Heart right ventricle (tissue), 16 donors: ENCODE measurements at regions not wholly inside any gene's neighbourhood (a gene's known extent, or its start where the extent isn't known, plus 50 kb on each side); places are given as distances from the start of the nearest gene placed in this dataset.

ENCODE experiments used
- ATAC-seq, 8 donors: fragments of 200-7000 bp; cut with Tn5 transposase; one replicate each; pipeline ENCODE4 v1.9.1; 2020; ENCODE audit warnings: mild to moderate bottlenecking in 8 of 8, moderate library complexity in 8 of 8, moderate number of reproducible peaks in 1 of 8
- DNase-seq, 2 donors: peaks; one replicate each; pipeline ENCODE4 v3.0.0-alpha.2; 2020
- H3K27ac ChIP-seq, 10 donors: fragments of 200-600 bp; sonication (generic) in 2 of 10; one replicate each; pipeline versions ENCODE4 v1.5.0 to v1.8.0; 2020 to 2022; ENCODE audit warnings: mild to moderate bottlenecking in 3 of 10
- H3K27me3 ChIP-seq, 7 donors: fragments of 200-600 bp; one replicate each; pipeline ENCODE4 v1.8.0; 2021 to 2022; ENCODE audit warnings: mild to moderate bottlenecking in 2 of 7
- H3K36me3 ChIP-seq, 9 donors: fragments of 200-600 bp; sonication (generic) in 1 of 9; one replicate each; pipeline versions ENCODE4 v1.5.0 to v1.8.0; 2020 to 2022; ENCODE audit warnings: mild to moderate bottlenecking in 2 of 9
- H3K4me1 ChIP-seq, 9 donors: fragments of 200-600 bp; sonication (generic) in 1 of 9; one replicate each; pipeline versions ENCODE4 v1.5.0 to v1.8.0; 2020 to 2022; ENCODE audit warnings: mild to moderate bottlenecking in 4 of 9
- H3K4me3 ChIP-seq, 10 donors: fragments of 200-600 bp; sonication (generic) in 2 of 10; one replicate each; pipeline versions ENCODE4 v1.5.0 to v1.8.0; 2020 to 2022; ENCODE audit warnings: mild to moderate bottlenecking in 7 of 10, moderate library complexity in 2 of 10
- H3K9me3 ChIP-seq, 11 donors: fragments of 200-600 bp in 10 of 11; sonication (generic) in 2 of 11; one replicate each; pipeline versions ENCODE4 v1.5.0 to v1.8.0; 2013 to 2022; ENCODE audit warnings: mild to moderate bottlenecking in 2 of 11, control low read depth in 1 of 11, moderate library complexity in 1 of 11
- WGBS, 2 donors: extraction: QIAGEN DNeasy Blood & Tissue Kit; methylation state at CpG; one replicate each; pipeline ENCODE4 v1.1.7; 2013; ENCODE audit warnings: inconsistent platforms in 1 of 2; 5-methylcytosine and 5-hydroxymethylcytosine counted together
- intact Hi-C, 10 donors: fragments of 100-400 bp; cut with DNase I; formaldehyde crosslinking; loops; one replicate each; pipeline versions ENCODE4 v1.11.1 to v1.14.2; 2022
- TF ChIP-seq, protein P1 (sequence below), 9 donors: fragments of 200-600 bp; sonication (generic) in 2 of 9; IDR thresholded peaks; one replicate each; pipeline versions ENCODE4 v1.5.0 to v1.8.0; 2021 to 2022; ENCODE audit warnings: antibody characterized with exemption in 9 of 9, mild to moderate bottlenecking in 5 of 9, moderate library complexity in 1 of 9
- donor health status: Arrhythmogenic right ventricular cardiomyopathy.
- donor health status: ischemic (EF 13 %, LVEDD 7.1; RV severe dilation, severe dysfunction).
- donor health status: healthy with polysubstance abuse.
- donor health status: DM: no; HTN: yes; CAD: no.
- donor health status: DM: no; HTN: no; CAD: no.
- donor health status: ischemic (EF 25% LVEDD 6.9; RV normal size, moderate dysfunction).
- donor health status: ischemic (EF 25% LVEDD 5.7; RV mildly dilated, moderate dysfunction).
- donor health status: healthy.
- donor health status: DM: yes; HTN: yes; CAD: no.
- donor health status: Ischemic cardiomyopathy.
- donor health status: ischemic (EF 35%, LVEDD 5.7; RV mildly dilated, moderate dysfunction).
- donor health status: nonischemic (EF 11% LVEDD 7.7; RV severe dilation, severe dysfunction).
- donor health status: DM: yes; HTN: yes; CAD: no.
- donor health status: PGD.
- donor health status: ischemic (EF 29% LVEDD 5.4; RV normal size, mild dysfunction).
- donor health status: nonischemic (EF 23%, LVEDD 6.1; RV moderate dilation, normal function).

DNA sequence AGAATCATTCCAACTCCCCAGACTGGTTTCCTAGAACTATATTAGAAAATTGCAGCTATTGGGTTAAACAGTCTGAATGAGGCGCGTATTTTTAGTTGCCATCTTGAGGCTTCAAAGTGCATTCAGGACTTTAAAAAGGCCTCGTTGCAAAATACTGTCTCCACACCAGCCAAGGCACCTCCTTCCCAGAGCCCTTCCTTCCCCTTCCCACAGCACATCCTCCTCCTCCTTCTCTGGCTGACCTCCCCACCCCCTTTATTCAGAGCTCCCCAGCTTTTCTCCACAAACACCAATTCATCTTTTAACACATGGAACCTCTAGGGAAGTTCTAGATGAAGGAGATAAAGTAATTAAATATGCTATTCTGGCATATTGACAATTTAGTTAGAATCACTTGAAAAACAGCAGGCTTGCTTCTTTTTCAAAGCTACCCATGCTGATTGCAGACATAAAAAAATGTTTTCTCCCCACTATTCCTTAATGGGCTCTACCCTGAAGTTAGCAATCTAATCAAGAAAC lies 90.3 kb downstream of the RTP5 start:
- WGBS, 2 donors = 56 to 67% methylated on average over 3 of the region's 3 CpGs
- Histone ChIP-seq H3K4me3 (no peak overlapping the region), H3K27me3 (peaks cover 0 to 8% (median 0%) of the 10 kb centered on the region in 7 donors), H3K4me1 (peaks cover 0 to 6% (median 0%) of the 10 kb centered on the region in 9 donors), H3K9me3 (no peaks in the 10 kb centered on the region), H3K27ac (no peak overlapping the region), H3K36me3 (no peaks in the 10 kb centered on the region)
- TF ChIP-seq, protein P1, sequence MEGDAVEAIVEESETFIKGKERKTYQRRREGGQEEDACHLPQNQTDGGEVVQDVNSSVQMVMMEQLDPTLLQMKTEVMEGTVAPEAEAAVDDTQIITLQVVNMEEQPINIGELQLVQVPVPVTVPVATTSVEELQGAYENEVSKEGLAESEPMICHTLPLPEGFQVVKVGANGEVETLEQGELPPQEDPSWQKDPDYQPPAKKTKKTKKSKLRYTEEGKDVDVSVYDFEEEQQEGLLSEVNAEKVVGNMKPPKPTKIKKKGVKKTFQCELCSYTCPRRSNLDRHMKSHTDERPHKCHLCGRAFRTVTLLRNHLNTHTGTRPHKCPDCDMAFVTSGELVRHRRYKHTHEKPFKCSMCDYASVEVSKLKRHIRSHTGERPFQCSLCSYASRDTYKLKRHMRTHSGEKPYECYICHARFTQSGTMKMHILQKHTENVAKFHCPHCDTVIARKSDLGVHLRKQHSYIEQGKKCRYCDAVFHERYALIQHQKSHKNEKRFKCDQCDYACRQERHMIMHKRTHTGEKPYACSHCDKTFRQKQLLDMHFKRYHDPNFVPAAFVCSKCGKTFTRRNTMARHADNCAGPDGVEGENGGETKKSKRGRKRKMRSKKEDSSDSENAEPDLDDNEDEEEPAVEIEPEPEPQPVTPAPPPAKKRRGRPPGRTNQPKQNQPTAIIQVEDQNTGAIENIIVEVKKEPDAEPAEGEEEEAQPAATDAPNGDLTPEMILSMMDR (IDR thresholded peaks at IDR 0.05) = no peak
- DNase-seq (no peak), ATAC-seq (no peak)
- intact Hi-C loops = no loop called here

DNA sequence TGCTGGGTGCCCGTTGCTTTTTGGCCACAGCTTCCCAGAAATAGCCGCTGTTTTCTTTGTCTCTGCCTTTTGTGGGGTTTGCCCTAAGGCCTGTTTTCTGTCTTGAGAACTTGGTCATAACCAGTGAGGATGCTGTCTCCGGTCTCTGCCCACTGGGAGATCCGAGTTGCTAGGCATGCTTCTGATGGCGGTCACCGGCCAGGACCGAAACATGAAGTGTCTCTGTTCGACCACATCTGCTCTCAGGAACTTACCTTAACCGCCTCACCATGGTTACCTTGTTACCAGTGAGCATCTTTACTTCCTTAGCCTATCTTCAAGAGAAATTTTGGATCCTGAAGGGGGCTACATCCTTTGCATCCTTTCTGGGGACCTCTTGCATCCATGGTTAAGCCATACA lies 91.9 kb downstream of the RTP5 start:
- ATAC-seq (no peak), DNase-seq (no peak)
- Histone ChIP-seq H3K27me3 (peaks cover 0 to 8% (median 0%) of the 10 kb centered on the region in 7 donors), H3K4me3 (no peak overlapping the region), H3K27ac (no peak overlapping the region), H3K9me3 (no peaks in the 10 kb centered on the region), H3K4me1 (peaks cover 0 to 18% (median 0%) of the 10 kb centered on the region in 9 donors), H3K36me3 (no peaks in the 10 kb centered on the region)
- WGBS, 2 donors = 87 to 93% methylated on average over 9 of the region's 9 CpGs
- TF ChIP-seq, protein P1 (IDR thresholded peaks at IDR 0.05) = no peak
- intact Hi-C loops = no loop called here

DNA sequence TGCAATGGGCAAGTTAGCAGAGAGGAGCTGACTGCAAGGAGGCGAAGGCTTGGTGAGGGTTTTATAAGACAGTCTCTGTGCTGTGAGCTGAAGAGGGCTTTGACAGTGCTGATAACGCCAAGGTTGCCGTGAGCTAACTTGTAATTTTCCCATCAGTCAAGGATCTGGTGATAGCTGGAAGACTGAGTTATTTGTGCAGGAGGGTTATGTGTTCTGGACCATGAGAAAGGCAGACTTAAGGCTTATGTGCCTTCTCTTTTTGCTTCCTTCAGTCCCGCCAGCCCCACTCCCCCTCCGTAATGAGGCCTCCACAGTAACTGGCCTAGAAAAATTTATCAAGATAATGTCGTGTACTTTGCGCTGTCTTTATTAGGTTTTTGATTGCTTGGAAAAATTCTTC lies 94.6 kb downstream of the RTP5 start:
- ATAC-seq = no peak
- TF ChIP-seq, protein P1 (IDR thresholded peaks at IDR 0.05) = no peak
- H3K4me1 ChIP-seq = peaks cover 0 to 14% (median 0%) of the 10 kb centered on the region in 9 donors
- no peak overlapping the region for H3K4me3 ChIP-seq
- no peak overlapping the region for H3K27ac ChIP-seq
- intact Hi-C loops = no loop called here
- H3K36me3 ChIP-seq = no peaks in the 10 kb centered on the region
- peaks cover 0 to 8% (median 0%) of the 10 kb centered on the region in 7 donors for H3K27me3 ChIP-seq
- no peak for DNase-seq
- 72 to 74% methylated on average over 7 of the region's 7 CpGs for WGBS, 2 donors
- no peaks in the 10 kb centered on the region for H3K9me3 ChIP-seq

DNA sequence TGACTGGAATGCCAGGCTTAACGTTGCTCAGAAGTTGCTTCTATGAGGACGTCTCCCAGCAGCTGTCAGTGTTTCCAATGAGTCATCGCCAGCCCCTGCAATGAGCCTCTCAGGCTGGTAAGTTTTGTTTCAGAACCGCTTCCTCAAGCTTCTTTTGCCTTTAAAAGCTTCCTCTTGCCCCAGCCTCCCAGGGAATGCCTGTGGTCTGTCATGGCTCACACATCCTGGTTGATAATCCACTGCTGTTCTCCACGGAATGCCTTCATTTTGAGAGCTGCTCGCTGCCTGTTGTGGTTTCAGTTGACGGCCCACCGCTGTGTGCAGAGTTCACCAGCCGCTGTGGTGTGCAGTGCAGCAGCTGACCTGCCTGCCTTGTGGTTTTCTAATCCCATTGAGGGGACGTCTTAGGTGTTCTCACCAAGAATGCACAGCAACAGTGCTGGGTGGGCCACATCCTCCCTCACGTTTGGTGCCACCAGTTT lies 96.4 kb downstream of the RTP5 start:
- peaks cover 0 to 8% (median 0%) of the 10 kb centered on the region in 7 donors for H3K27me3 ChIP-seq
- H3K4me1 ChIP-seq = peaks cover 0 to 12% (median 0%) of the 10 kb centered on the region in 9 donors
- intact Hi-C loops = no loop called here
- H3K36me3 ChIP-seq = no peaks in the 10 kb centered on the region
- 24 to 32% methylated on average over 11 of the region's 11 CpGs for WGBS, 2 donors
- ATAC-seq = peak in 7 of 8 donors; percentile 67 to 85 (median 82)
- H3K27ac ChIP-seq = peak overlapping the region in 1 of 10 donors; percentile 51
- H3K9me3 ChIP-seq = no peaks in the 10 kb centered on the region
- TF ChIP-seq, protein P1 (IDR thresholded peaks at IDR 0.05) = no peak
- peak in 1 of 2 donors; percentile 25 for DNase-seq
- H3K4me3 ChIP-seq = peak overlapping the region in 1 of 10 donors; percentile 12
